ENCODE measurements at regions not wholly inside any gene's neighbourhood (a gene's known extent, or its start where the extent isn't known, plus 50 kb on each side); places are given as distances from the start of the nearest gene placed in this dataset.

DNA sequence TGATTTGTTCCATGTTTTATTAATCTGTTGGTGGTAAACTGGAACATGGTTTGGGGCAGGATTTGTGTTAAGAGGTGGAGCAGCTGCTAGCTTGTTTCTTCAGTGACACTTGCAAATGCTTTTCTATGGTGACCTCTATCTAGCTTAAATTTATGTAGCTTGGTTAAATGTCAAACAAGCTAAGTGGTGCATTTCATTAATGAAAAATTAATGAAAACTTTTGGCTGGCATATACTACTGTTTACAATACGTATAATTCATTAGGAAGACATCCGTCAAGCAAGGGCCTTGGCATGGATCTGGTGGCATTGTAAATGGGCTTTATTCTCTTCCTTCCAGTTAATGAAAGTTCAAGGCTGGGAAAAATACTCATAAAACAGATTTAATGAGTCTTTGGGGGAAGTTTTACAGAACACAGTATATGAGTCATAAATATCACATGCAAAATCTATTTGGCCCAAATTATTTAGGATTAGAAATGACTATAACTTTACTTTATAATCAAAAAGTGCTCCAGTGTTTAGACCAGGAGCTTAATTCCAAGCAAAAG is 807.7 kb upstream of the SEL1L start (continued):
- no peak for TF ChIP-seq RCOR1 (IDR thresholded peaks at IDR 0.05; ENCODE audit: low read depth, low read length)

DNA sequence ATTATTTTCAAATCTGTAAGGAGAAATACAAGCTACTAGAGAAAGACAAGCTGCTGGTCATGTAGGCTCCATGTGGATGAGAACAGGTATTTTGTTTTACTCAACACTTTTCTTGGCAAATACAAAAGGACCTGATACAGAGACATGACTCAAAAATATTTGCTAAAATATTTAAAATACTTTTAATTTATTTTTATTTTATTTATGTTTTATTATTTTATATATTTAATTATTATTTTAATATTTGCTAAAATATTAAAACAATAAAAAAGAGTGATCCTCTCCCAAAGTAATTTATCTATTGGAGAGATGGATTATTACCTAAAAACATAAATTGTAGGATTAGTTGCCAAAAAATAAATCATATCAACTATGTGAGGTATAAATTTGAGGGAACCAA is 808.9 kb upstream of the SEL1L start:
- no peak overlapping the region for H3K4me3 ChIP-seq
- H3K9me3 ChIP-seq, result no peaks in the 10 kb centered on the region
- ChIA-PET CTCF (no interaction called here), POLR2A (no interaction called here)
- no peak overlapping the region for H3K4me2 ChIP-seq
- H3K4me1 ChIP-seq, result no peaks in the 10 kb centered on the region
- FAIRE-seq, result no peak
- TF ChIP-seq FOSL2 (IDR thresholded peaks at IDR 0.05) (no peak), FOSL2 (CRISPR knock-in tag; IDR thresholded peaks at IDR 0.05) (no peak), RCOR1 (IDR thresholded peaks at IDR 0.05; ENCODE audit: low read depth, low read length) (no peak), RAD21 (conservative IDR thresholded peaks at IDR 0.05 in 1 of 2, IDR thresholded peaks at IDR 0.05 in 1 of 2) (no peak), NR3C1 (IDR thresholded peaks at IDR 0.05) (no peak), CHD2 (IDR thresholded peaks at IDR 0.05; ENCODE audit: low read length, partially characterized antibody) (no peak), CBX8 (IDR thresholded peaks at IDR 0.05) (no peak), ZSCAN20 (CRISPR knock-in tag; IDR thresholded peaks at IDR 0.05) (no peak), CHD4 (IDR thresholded peaks at IDR 0.05; ENCODE audit: borderline replicate concordance) (no peak), ESRRA (IDR thresholded peaks at IDR 0.05; ENCODE audit: borderline replicate concordance, low read length) (no peak), ZC3H11A (IDR thresholded peaks at IDR 0.05) (no peak), HEYL (CRISPR knock-in tag; IDR thresholded peaks at IDR 0.05) (no peak), CEBPB (IDR thresholded peaks at IDR 0.05) (no peak), SREBF2 (IDR thresholded peaks at IDR 0.05) (no peak), RARB (CRISPR knock-in tag; IDR thresholded peaks at IDR 0.05) (no peak)
- TF ChIP-seq, protein P1, sequence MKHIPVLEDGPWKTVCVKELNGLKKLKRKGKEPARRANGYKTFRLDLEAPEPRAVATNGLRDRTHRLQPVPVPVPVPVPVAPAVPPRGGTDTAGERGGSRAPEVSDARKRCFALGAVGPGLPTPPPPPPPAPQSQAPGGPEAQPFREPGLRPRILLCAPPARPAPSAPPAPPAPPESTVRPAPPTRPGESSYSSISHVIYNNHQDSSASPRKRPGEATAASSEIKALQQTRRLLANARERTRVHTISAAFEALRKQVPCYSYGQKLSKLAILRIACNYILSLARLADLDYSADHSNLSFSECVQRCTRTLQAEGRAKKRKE (CRISPR knock-in tag; IDR thresholded peaks at IDR 0.05; ENCODE audit: low read depth), result no peak
- TF ChIP-seq, protein P2, sequence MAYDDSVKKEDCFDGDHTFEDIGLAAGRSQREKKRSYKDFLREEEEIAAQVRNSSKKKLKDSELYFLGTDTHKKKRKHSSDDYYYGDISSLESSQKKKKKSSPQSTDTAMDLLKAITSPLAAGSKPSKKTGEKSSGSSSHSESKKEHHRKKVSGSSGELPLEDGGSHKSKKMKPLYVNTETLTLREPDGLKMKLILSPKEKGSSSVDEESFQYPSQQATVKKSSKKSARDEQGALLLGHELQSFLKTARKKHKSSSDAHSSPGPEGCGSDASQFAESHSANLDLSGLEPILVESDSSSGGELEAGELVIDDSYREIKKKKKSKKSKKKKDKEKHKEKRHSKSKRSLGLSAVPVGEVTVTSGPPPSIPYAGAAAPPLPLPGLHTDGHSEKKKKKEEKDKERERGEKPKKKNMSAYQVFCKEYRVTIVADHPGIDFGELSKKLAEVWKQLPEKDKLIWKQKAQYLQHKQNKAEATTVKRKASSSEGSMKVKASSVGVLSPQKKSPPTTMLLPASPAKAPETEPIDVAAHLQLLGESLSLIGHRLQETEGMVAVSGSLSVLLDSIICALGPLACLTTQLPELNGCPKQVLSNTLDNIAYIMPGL (CRISPR knock-in tag; IDR thresholded peaks at IDR 0.05; ENCODE audit: borderline replicate concordance), result no peak
- TF ChIP-seq, protein P3, sequence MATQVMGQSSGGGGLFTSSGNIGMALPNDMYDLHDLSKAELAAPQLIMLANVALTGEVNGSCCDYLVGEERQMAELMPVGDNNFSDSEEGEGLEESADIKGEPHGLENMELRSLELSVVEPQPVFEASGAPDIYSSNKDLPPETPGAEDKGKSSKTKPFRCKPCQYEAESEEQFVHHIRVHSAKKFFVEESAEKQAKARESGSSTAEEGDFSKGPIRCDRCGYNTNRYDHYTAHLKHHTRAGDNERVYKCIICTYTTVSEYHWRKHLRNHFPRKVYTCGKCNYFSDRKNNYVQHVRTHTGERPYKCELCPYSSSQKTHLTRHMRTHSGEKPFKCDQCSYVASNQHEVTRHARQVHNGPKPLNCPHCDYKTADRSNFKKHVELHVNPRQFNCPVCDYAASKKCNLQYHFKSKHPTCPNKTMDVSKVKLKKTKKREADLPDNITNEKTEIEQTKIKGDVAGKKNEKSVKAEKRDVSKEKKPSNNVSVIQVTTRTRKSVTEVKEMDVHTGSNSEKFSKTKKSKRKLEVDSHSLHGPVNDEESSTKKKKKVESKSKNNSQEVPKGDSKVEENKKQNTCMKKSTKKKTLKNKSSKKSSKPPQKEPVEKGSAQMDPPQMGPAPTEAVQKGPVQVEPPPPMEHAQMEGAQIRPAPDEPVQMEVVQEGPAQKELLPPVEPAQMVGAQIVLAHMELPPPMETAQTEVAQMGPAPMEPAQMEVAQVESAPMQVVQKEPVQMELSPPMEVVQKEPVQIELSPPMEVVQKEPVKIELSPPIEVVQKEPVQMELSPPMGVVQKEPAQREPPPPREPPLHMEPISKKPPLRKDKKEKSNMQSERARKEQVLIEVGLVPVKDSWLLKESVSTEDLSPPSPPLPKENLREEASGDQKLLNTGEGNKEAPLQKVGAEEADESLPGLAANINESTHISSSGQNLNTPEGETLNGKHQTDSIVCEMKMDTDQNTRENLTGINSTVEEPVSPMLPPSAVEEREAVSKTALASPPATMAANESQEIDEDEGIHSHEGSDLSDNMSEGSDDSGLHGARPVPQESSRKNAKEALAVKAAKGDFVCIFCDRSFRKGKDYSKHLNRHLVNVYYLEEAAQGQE (IDR thresholded peaks at IDR 0.05), result no peak
- no peak for ATAC-seq
- no peak overlapping the region for H3K27ac ChIP-seq
- DNase-seq (ENCODE audit: low read depth in 1 of 2, low spot score in 1 of 2), result no peak

DNA sequence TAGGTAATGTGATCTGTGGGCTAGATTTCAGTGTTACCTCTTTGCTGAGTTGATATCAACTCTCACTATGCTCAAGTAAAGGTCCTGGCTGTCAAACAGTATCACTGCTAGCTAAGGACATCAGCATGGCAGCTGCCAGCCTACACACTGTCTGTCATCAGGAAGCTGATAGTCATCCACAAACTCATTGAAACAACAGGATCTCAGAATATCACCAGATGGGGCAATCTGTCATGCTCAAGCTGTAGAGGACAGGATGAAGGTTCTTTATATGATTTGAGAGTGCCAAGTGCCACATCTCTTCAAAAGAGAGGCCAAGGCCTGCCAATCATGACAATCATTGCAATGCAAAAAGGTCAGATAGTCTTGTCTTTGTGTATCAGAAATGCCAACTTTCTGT is 811.5 kb upstream of the SEL1L start:
- ATAC-seq, result no peak
- FAIRE-seq, result no peak
- H3K4me2 ChIP-seq, result no peak overlapping the region
- ChIA-PET POLR2A (no interaction called here), CTCF (no interaction called here)
- no peaks in the 10 kb centered on the region for H3K4me1 ChIP-seq
- no peak overlapping the region for H3K4me3 ChIP-seq
- DNase-seq (ENCODE audit: low read depth in 1 of 2, low spot score in 1 of 2), result no peak
- no peak overlapping the region for H3K27ac ChIP-seq
- H3K9me3 ChIP-seq, result no peaks in the 10 kb centered on the region
- TF ChIP-seq HDAC2 (IDR thresholded peaks at IDR 0.05), result no peak
- TF ChIP-seq BHLHE40 (IDR thresholded peaks at IDR 0.05; ENCODE audit: low read depth, low read length), result no peak
- no peak for TF ChIP-seq POLR2AphosphoS2 (conservative IDR thresholded peaks at IDR 0.05; ENCODE audit: low read length)
- TF ChIP-seq ZSCAN20 (CRISPR knock-in tag; IDR thresholded peaks at IDR 0.05), result no peak
- TF ChIP-seq, protein P4, sequence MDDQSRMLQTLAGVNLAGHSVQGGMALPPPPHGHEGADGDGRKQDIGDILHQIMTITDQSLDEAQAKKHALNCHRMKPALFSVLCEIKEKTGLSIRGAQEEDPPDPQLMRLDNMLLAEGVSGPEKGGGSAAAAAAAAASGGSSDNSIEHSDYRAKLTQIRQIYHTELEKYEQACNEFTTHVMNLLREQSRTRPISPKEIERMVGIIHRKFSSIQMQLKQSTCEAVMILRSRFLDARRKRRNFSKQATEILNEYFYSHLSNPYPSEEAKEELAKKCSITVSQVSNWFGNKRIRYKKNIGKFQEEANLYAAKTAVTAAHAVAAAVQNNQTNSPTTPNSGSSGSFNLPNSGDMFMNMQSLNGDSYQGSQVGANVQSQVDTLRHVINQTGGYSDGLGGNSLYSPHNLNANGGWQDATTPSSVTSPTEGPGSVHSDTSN (IDR thresholded peaks at IDR 0.05), result no peak
- TF ChIP-seq, protein P5, sequence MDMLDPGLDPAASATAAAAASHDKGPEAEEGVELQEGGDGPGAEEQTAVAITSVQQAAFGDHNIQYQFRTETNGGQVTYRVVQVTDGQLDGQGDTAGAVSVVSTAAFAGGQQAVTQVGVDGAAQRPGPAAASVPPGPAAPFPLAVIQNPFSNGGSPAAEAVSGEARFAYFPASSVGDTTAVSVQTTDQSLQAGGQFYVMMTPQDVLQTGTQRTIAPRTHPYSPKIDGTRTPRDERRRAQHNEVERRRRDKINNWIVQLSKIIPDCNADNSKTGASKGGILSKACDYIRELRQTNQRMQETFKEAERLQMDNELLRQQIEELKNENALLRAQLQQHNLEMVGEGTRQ (IDR thresholded peaks at IDR 0.05), result no peak
- TF ChIP-seq, protein P6, sequence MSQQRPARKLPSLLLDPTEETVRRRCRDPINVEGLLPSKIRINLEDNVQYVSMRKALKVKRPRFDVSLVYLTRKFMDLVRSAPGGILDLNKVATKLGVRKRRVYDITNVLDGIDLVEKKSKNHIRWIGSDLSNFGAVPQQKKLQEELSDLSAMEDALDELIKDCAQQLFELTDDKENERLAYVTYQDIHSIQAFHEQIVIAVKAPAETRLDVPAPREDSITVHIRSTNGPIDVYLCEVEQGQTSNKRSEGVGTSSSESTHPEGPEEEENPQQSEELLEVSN (IDR thresholded peaks at IDR 0.05; ENCODE audit: borderline replicate concordance, low read depth), result no peak
- TF ChIP-seq EHF (CRISPR knock-in tag; IDR thresholded peaks at IDR 0.05), result no peak
- no peak for TF ChIP-seq ZFP36 (IDR thresholded peaks at IDR 0.05; ENCODE audit: borderline replicate concordance, partially characterized antibody)
- TF ChIP-seq, protein P7, sequence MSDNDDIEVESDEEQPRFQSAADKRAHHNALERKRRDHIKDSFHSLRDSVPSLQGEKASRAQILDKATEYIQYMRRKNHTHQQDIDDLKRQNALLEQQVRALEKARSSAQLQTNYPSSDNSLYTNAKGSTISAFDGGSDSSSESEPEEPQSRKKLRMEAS (IDR thresholded peaks at IDR 0.05), result no peak
- no peak for TF ChIP-seq GATA3 (IDR thresholded peaks at IDR 0.05; ENCODE audit: borderline replicate concordance)
- TF ChIP-seq HOXB5 (CRISPR knock-in tag; IDR thresholded peaks at IDR 0.05), result no peak
- TF ChIP-seq JUN (IDR thresholded peaks at IDR 0.05), result no peak
- TF ChIP-seq CEBPB (IDR thresholded peaks at IDR 0.05), result no peak
